Mesothelial cell of epicardium (in vitro differentiated cells): ENCODE measurements at regions not wholly inside any gene's neighbourhood (a gene's known extent, or its start where the extent isn't known, plus 50 kb on each side); places are given as distances from the start of the nearest gene placed in this dataset.

ENCODE experiments used
- DNase-seq, 2 experiments: peaks; one replicate each; pipeline ENCODE4 v3.0.0; 2021; ENCODE audit warnings: low spot score in 2 of 2; ENCODE audit not compliant: unreplicated experiment in 2 of 2
- H3K27ac Mint-ChIP-seq: 2 replicates; pipeline ENCODE4 v1.8.0; 2021; ENCODE audit warnings: mixed read lengths
- H3K27me3 Mint-ChIP-seq: 2 replicates; pipeline ENCODE4 v1.8.0; 2021; ENCODE audit warnings: low read depth, mixed read lengths
- H3K36me3 Mint-ChIP-seq: 2 replicates; pipeline ENCODE4 v1.8.0; 2021; ENCODE audit warnings: mixed read lengths
- H3K4me1 Mint-ChIP-seq: 2 replicates; pipeline ENCODE4 v1.8.0; 2021; ENCODE audit warnings: mixed read lengths
- H3K4me3 Mint-ChIP-seq: 2 replicates; pipeline ENCODE4 v1.8.0; 2021; ENCODE audit warnings: mild to moderate bottlenecking, moderate library complexity, mixed read lengths
- H3K9me3 Mint-ChIP-seq: 2 replicates; pipeline ENCODE4 v1.8.0; 2021; ENCODE audit warnings: mixed read lengths
- CTCF ChIP-seq: fragments of 200-600 bp; sonication (generic); IDR thresholded peaks from one replicate; pipeline ENCODE4 v1.5.0; 2021; ENCODE audit warnings: antibody characterized with exemption; ENCODE audit not compliant: unreplicated experiment

GRCh38 chr10:78543031-78543748, 509.5 kb downstream of the RPS24 start:
- DNase-seq, result no peak
- Mint-ChIP-seq H3K4me3 (no peak overlapping the region), H3K9me3 (no peaks in the 10 kb centered on the region), H3K27ac (peak overlapping the region; percentile 62), H3K36me3 (no peaks in the 10 kb centered on the region), H3K27me3 (no peaks in the 10 kb centered on the region), H3K4me1 (peaks cover 40% of the 10 kb centered on the region)
- no peak for TF ChIP-seq CTCF

GRCh38 chr10:78543749-78544362, 510.2 kb downstream of the RPS24 start:
- Mint-ChIP-seq H3K36me3 (no peaks in the 10 kb centered on the region), H3K4me3 (no peak overlapping the region), H3K27me3 (no peaks in the 10 kb centered on the region), H3K9me3 (no peaks in the 10 kb centered on the region), H3K4me1 (peaks cover 40% of the 10 kb centered on the region), H3K27ac (peak overlapping the region; percentile 62)
- TF ChIP-seq CTCF, result no peak
- DNase-seq, result no peak

- no peak for TF ChIP-seq CTCF
- no peak for DNase-seq
- Mint-ChIP-seq H3K9me3 (no peaks in the 10 kb centered on the region), H3K4me1 (peaks cover 41% of the 10 kb centered on the region), H3K4me3 (no peak overlapping the region), H3K27me3 (no peaks in the 10 kb centered on the region), H3K36me3 (no peaks in the 10 kb centered on the region), H3K27ac (no peak overlapping the region)
Observed at GRCh38 chr10:78544423-78545090, 510.9 kb downstream of the RPS24 start.

- no peaks in the 10 kb centered on the region for H3K36me3 Mint-ChIP-seq
- H3K27me3 Mint-ChIP-seq, result no peaks in the 10 kb centered on the region
- no peak for DNase-seq
- no peak for TF ChIP-seq CTCF
- H3K27ac Mint-ChIP-seq, result no peak overlapping the region
- no peaks in the 10 kb centered on the region for H3K9me3 Mint-ChIP-seq
- H3K4me1 Mint-ChIP-seq, result peaks cover 39% of the 10 kb centered on the region
- no peak overlapping the region for H3K4me3 Mint-ChIP-seq
Observed at GRCh38 chr10:78545756-78546155, 512.1 kb downstream of the RPS24 start.

DNA sequence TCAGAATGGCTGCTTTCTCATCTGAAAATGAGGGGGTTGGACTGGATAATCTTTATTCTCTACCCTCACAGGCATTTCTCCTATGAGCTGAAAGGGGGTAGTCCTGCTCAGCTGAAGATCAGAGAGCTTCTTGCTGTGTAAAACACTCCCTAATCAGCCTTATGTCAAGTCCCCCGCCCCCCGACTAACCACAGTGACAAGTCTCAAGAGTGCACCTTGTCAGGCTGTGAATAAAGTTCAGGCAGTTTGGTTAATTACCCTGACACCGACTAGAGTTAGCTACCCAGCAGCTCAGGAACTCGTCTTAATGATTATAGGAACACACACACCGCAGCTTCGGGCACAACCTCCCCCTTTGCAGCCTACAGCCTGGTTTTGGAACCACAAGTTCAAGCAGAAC, 513.7 kb downstream of the RPS24 start:
- H3K4me3 Mint-ChIP-seq, result no peak overlapping the region
- H3K27ac Mint-ChIP-seq, result no peak overlapping the region
- TF ChIP-seq CTCF, result no peak
- H3K9me3 Mint-ChIP-seq, result no peaks in the 10 kb centered on the region
- DNase-seq, result no peak
- H3K4me1 Mint-ChIP-seq, result peaks cover 45% of the 10 kb centered on the region
- H3K36me3 Mint-ChIP-seq, result no peaks in the 10 kb centered on the region
- H3K27me3 Mint-ChIP-seq, result no peaks in the 10 kb centered on the region
